Spleen (tissue), 11 donors: ENCODE measurements at regions not wholly inside any gene's neighbourhood (a gene's known extent, or its start where the extent isn't known, plus 50 kb on each side); places are given as distances from the start of the nearest gene placed in this dataset.

Experiments used
- DNase-seq: peaks from one replicate; pipeline ENCODE4 v3.0.0-alpha.2; 2020
- H3K27ac ChIP-seq, 8 donors: fragments of 200-600 bp; sonication (generic) in 7 of 8; 1 replicate in 4 of 8; 2 replicates in 4 of 8; pipeline versions ENCODE4 v1.5.0 to v1.8.0; 2016 to 2021; ENCODE audit warnings: inconsistent platforms in 4 of 8, mild to moderate bottlenecking in 4 of 8, moderate library complexity in 1 of 8
- H3K27me3 ChIP-seq, 7 donors: fragments of 200-600 bp; sonication (generic) in 6 of 7; replicated peaks in 1 of 7; 1 replicate in 4 of 7; 2 replicates in 3 of 7; pipeline versions ENCODE4 v1.5.0 to v1.8.0; 2016 to 2021; ENCODE audit warnings: inconsistent platforms in 3 of 7, mild to moderate bottlenecking in 1 of 7
- H3K36me3 ChIP-seq, 6 donors: fragments of 200-600 bp; sonication (generic) in 5 of 6; 1 replicate in 4 of 6; 2 replicates in 2 of 6; pipeline versions ENCODE4 v1.5.0 to v1.8.0; 2016 to 2021; ENCODE audit warnings: inconsistent platforms in 2 of 6
- H3K4me1 ChIP-seq, 6 donors: fragments of 200-600 bp; sonication (generic) in 5 of 6; 1 replicate in 3 of 6; 2 replicates in 3 of 6; pipeline versions ENCODE4 v1.5.0 to v1.8.0; 2016 to 2021; ENCODE audit warnings: inconsistent platforms in 3 of 6
- H3K4me3 ChIP-seq, 8 donors: fragments of 200-600 bp; sonication (generic) in 7 of 8; 1 replicate in 4 of 8; 2 replicates in 4 of 8; pipeline versions ENCODE4 v1.5.0 to v1.8.0; 2016 to 2021; ENCODE audit warnings: inconsistent platforms in 4 of 8, mild to moderate bottlenecking in 4 of 8, moderate library complexity in 2 of 8
- H3K9me3 ChIP-seq, 8 donors: fragments of 200-600 bp; sonication (generic) in 7 of 8; 1 replicate in 4 of 8; 2 replicates in 4 of 8; pipeline versions ENCODE4 v1.5.0 to v1.8.0; 2016 to 2021; ENCODE audit warnings: inconsistent platforms in 4 of 8
- CTCF ChIP-seq, 11 experiments: fragments of 200-600 bp in 7 of 11; fragments of 450-650 bp in 4 of 11; sonication (generic) in 4 of 11; IDR thresholded peaks in 8 of 11; conservative IDR thresholded peaks in 3 of 11; 1 replicate in 7 of 11; 2 replicates in 4 of 11; pipeline versions ENCODE4 v1.4.0 to v1.8.0; 2016 to 2021; ENCODE audit warnings: antibody characterized with exemption in 11 of 11, inconsistent platforms in 4 of 11, mild to moderate bottlenecking in 1 of 11
- POLR2A ChIP-seq, 3 donors: fragments of 450-650 bp; IDR thresholded peaks; one replicate each; pipeline ENCODE4 v1.5.1; 2017; ENCODE audit warnings: antibody characterized with exemption in 3 of 3, mild to moderate bottlenecking in 1 of 3
- POLR2AphosphoS5 ChIP-seq, 3 donors: sonication (generic); formaldehyde crosslinking; IDR thresholded peaks; one replicate each; pipeline ENCODE4 v1.5.1; 2017; ENCODE audit warnings: antibody characterized with exemption in 3 of 3
- WGBS, 5 donors: extraction: QIAGEN DNeasy Blood & Tissue Kit in 3 of 5; methylation state at CpG; one replicate each; pipeline versions ENCODE4 v1.1.5 to v1.1.7; 2013 to 2018; 5-methylcytosine and 5-hydroxymethylcytosine counted together
- intact Hi-C: fragments of 100-400 bp; cut with DNase I; formaldehyde crosslinking; loops from one replicate; pipeline ENCODE4 v1.15.0; 2023; ENCODE audit warnings: low total_unique reads
- donor health status: healthy with polysubstance abuse.
- donor health status: DM: no; HTN: no; CAD: no; lungs with moderate emphysema.
- donor health status: DM: no; HTN: no; CAD: no.
- donor health status: Bipolar disorder and iron deficiency.
- donor health status: healthy.
- donor health status: DM: no; HTN: no; CAD: no.
- donor health status: DM: yes; HTN: yes; CAD: no.

GRCh38 chr6:79413562-79414002 lies 123.6 kb downstream of the LCA5 start:
- no peaks in the 10 kb centered on the region for H3K4me1 ChIP-seq
- no peaks in the 10 kb centered on the region for H3K9me3 ChIP-seq
- H3K27ac ChIP-seq: no peak overlapping the region
- H3K36me3 ChIP-seq: no peaks in the 10 kb centered on the region
- H3K4me3 ChIP-seq: no peak overlapping the region
- TF ChIP-seq POLR2A (IDR thresholded peaks at IDR 0.05): no peak
- TF ChIP-seq CTCF (IDR thresholded peaks at IDR 0.05 in 8 of 11, conservative IDR thresholded peaks at IDR 0.05 in 3 of 11): no peak
- no peak for TF ChIP-seq POLR2AphosphoS5 (IDR thresholded peaks at IDR 0.05)
- H3K27me3 ChIP-seq: no peaks in the 10 kb centered on the region
- WGBS, 5 donors: 15 to 48% (median 31%) methylated on average over 2 of the region's 2 CpGs
- no peak for DNase-seq
- intact Hi-C loops: no loop called here

- no peaks in the 10 kb centered on the region for H3K4me1 ChIP-seq
- no peaks in the 10 kb centered on the region for H3K36me3 ChIP-seq
- no peaks in the 10 kb centered on the region for H3K9me3 ChIP-seq
- DNase-seq: no peak
- TF ChIP-seq POLR2AphosphoS5 (IDR thresholded peaks at IDR 0.05): no peak
- no peak for TF ChIP-seq POLR2A (IDR thresholded peaks at IDR 0.05)
- no peak for TF ChIP-seq CTCF (IDR thresholded peaks at IDR 0.05 in 8 of 11, conservative IDR thresholded peaks at IDR 0.05 in 3 of 11)
- no peaks in the 10 kb centered on the region for H3K27me3 ChIP-seq
- intact Hi-C loops: no loop called here
- no peak overlapping the region for H3K27ac ChIP-seq
- 73 to 93% (median 81%) methylated on average over 2 of the region's 2 CpGs for WGBS, 5 donors
- H3K4me3 ChIP-seq: no peak overlapping the region
Observed at GRCh38 chr6:79410806-79411205, 126.4 kb downstream of the LCA5 start.

DNA sequence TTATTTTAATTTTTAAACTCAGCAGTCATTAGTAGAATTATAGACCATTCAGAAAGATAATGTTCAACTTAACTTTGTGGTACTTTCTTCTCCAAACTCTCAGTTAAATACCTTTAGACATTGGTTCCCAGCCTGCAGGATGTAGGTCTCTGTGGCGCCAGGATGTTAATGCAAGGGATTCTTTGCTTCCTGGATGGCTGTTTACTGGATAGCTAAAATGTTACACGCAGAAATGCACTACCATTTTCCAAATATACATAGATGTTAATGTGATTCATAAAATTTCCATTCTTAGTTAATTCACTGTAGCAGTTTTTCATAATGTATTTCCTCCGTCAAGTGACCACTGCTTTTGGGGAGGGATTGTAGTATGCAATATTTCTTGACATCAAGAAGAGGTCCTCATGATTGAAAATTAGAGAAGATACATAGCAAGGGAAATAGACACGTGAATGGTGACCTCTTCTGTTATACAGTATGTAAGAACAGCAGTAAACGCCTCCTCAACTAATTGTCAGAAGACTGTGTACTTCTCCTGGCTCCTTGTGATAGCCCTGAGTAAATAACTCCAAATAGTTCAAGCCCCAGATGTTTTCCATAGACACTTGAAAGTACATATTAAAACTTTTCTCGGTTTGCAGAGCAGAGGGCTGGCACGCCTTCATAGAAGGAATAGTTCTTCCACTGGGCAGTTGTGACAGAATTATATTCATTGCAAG lies 128.8 kb downstream of the LCA5 start:
- no peak overlapping the region for H3K4me3 ChIP-seq
- H3K27ac ChIP-seq: no peak overlapping the region
- no peaks in the 10 kb centered on the region for H3K9me3 ChIP-seq
- H3K4me1 ChIP-seq: no peaks in the 10 kb centered on the region
- TF ChIP-seq CTCF (IDR thresholded peaks at IDR 0.05 in 8 of 11, conservative IDR thresholded peaks at IDR 0.05 in 3 of 11): no peak
- no peak for TF ChIP-seq POLR2A (IDR thresholded peaks at IDR 0.05)
- no peak for DNase-seq
- H3K36me3 ChIP-seq: no peaks in the 10 kb centered on the region
- H3K27me3 ChIP-seq: no peaks in the 10 kb centered on the region
- WGBS, 5 donors: 76 to 82% (median 78%) methylated on average over 7 of the region's 7 CpGs
- intact Hi-C loops: no loop called here

- H3K27me3 ChIP-seq: no peaks in the 10 kb centered on the region
- H3K4me3 ChIP-seq: no peak overlapping the region
- 86 to 95% (median 91%) methylated on average over 8 of the region's 8 CpGs for WGBS, 5 donors
- H3K4me1 ChIP-seq: no peaks in the 10 kb centered on the region
- no peaks in the 10 kb centered on the region for H3K9me3 ChIP-seq
- H3K27ac ChIP-seq: no peak overlapping the region
- no peak for DNase-seq
- intact Hi-C loops: no loop called here
- TF ChIP-seq POLR2AphosphoS5 (IDR thresholded peaks at IDR 0.05): no peak
- no peak for TF ChIP-seq POLR2A (IDR thresholded peaks at IDR 0.05)
- no peak for TF ChIP-seq CTCF (IDR thresholded peaks at IDR 0.05 in 8 of 11, conservative IDR thresholded peaks at IDR 0.05 in 3 of 11)
- H3K36me3 ChIP-seq: no peaks in the 10 kb centered on the region
Observed at GRCh38 chr6:79404677-79405076, 132.6 kb downstream of the LCA5 start.
